ENCODE measurements at regions not wholly inside any gene's neighbourhood (a gene's known extent, or its start where the extent isn't known, plus 50 kb on each side); places are given as distances from the start of the nearest gene placed in this dataset.
A peak's percentile ranks its signal among the peaks of the same experiment; 100 is the strongest.

DNA sequence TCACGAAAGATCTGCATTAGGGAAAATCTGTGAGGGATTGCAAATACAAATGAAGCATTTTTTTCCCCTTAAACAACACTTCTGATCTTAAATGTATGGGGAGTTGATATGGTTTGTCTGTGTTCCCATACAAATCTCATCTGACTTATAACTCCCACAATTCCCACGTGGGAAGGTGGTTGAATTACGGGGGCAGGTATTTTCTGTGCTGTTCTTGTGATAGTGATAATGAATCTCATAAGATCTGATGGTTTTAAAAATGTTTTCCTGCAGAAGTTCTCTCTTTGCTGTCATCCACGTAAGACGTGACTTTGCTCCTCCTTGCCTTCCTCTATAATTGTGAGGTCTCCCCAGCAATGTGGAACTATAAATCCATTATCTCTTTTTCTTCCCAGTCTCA lies 107.4 kb upstream of the KCNIP4 start:
- intact Hi-C loops (cut with DNase I) = no loop called here
- peak in 17 of 42 donors; percentile 8 to 55 (median 37) for DNase-seq

DNA sequence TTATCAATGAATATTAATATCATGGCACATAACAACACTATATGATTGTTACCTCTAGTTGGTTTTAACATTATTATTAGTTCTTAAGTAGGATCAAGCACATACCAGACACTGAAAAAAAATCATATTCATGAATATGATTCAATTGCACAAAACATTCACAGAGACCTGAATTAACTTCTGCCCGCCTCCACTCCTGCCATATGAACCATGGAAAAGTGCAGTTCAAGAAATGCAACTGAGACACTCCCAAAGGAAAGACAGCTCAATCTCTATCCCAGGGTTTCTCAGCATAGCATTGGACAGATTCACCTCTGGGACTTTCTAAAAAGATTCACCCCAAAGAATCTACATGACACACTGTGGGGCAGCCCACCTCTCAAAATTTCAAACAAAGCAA lies 103.5 kb upstream of the KCNIP4 start:
- intact Hi-C loops (cut with DNase I) = no loop called here
- peak in 24 of 42 donors; percentile 6 to 68 (median 32) for DNase-seq

GRCh38 chr4:22048323-22048722 lies 99.8 kb upstream of the KCNIP4 start:
- no peak for DNase-seq
- intact Hi-C loops (cut with DNase I) = no loop called here

GRCh38 chr4:22047793-22048192 lies 99.2 kb upstream of the KCNIP4 start:
- DNase-seq = no peak
- intact Hi-C loops (cut with DNase I) = no loop called here

GRCh38 chr4:22045051-22045630 lies 96.6 kb upstream of the KCNIP4 start:
- no peak for DNase-seq
- intact Hi-C loops (cut with DNase I) = no loop called here

- DNase-seq = no peak
- intact Hi-C loops (cut with DNase I) = no loop called here
Measured at GRCh38 chr4:22031423-22031822, 82.9 kb upstream of the KCNIP4 start.

DNA sequence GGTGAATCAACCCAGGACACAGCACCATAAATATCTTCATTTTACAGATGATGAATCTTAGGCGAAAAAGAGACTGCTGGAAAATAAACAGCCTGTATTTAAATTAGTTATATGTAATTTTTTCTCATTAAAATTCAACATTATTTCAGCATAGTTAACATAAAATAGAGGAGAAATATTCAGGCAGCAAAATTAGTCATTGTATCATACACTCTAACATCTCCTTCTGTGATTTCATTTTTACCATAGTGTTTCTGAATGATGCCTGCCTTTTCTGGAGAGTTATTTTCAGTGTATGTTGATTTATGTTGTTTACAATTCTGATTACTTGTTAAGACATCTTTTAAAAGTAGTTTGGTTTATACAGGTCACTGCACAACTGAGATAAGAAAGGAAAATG lies 82.3 kb upstream of the KCNIP4 start:
- no peak for DNase-seq
- intact Hi-C loops (cut with DNase I) = no loop called here

DNA sequence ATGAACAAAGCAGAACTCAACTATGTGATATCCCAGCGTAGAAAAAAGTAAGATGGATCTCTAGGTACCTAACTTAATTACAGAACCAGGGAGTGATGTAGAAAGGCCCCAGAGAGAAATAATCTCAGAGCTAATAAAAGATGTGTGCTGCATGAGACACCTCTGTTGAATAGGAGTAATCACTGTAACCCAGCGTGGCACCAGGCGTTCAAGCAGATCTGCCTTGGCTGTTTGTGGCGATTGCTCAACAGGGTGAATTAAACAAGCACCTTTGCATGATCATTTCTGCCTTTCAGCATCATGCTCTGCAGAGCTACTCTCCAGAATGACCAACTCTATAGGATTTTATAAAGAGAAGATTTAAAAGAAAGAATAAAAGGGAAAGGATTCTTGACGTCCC lies 81.7 kb upstream of the KCNIP4 start:
- intact Hi-C loops (cut with DNase I) = no loop called here
- peak in 20 of 42 donors; percentile 3 to 48 (median 14) for DNase-seq

DNA sequence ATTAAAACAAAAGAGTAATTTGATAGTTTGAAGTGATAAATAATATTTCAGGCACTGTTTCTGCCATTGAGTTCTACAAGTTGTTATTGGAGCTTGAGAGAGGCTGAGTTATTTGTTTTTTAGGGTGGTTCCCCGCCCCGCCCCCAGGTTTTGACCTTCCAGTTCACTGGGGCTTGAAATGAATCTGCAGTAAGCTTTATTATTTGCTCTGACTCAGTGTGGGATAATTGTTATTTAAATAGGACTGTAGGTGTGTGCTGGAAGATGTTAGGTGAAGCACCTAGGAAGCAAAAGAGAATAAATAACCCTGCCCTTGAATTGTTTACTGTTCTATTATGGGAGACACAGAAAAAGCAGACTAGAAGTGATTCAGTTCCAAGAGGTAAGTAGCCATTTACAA lies 81.2 kb upstream of the KCNIP4 start:
- intact Hi-C loops (cut with DNase I) = no loop called here
- no peak for DNase-seq

DNA sequence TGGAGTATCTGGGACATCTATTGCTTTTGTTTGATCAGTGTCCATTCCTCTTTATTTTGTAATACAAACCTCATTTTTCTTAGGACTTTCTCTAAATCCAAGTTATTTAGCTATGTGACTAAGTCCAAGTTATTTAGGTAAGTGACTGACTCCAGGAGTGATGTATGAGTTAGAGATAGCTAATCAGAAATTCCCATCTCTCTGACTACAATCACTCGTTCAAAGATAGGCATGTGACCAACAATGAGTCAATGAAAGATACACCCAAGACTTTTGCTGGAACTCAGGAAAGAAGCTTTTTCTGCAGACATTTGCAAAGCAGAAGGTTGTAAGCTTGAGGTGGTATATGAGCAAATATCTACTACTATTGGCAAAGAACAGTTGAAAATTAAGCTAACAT lies 72.5 kb upstream of the KCNIP4 start:
- intact Hi-C loops (cut with DNase I) = no loop called here
- no peak for DNase-seq

- intact Hi-C loops (cut with DNase I) = no loop called here
- no peak for DNase-seq
Measured at GRCh38 chr4:22020129-22020528, 71.6 kb upstream of the KCNIP4 start.

- intact Hi-C loops (cut with DNase I) = no loop called here
Measured at GRCh38 chr4:22019676-22020075, 71.1 kb upstream of the KCNIP4 start.

GRCh38 chr4:22014222-22014741 lies 65.7 kb upstream of the KCNIP4 start:
- intact Hi-C loops (cut with DNase I) = no loop called here
- no peak for DNase-seq

More at GRCh38 chr4:22019676-22020075, 71.1 kb upstream of the KCNIP4 start:
- no peak for DNase-seq

DNA sequence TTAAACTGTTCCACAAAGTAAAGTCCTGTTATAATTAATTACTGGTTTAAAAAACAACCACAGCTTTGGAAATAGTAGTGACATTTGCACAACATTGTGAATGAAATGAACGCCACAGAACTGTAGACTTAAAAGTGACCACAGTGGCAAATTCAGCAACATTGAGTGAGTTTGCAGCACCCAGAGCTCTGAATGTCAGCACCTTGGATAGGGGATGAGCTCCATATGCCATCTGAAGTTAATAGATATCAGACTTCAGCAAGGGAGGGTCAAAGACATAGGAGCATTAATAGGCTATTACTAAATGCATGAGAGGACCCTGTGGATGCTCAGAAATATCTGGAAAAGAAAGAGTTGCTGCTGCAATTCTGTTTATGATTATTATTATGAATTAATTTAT lies 55.3 kb upstream of the KCNIP4 start:
- intact Hi-C loops (cut with DNase I) = no loop called here
- DNase-seq = no peak
